PFSK-1 (cell line): ENCODE measurements at regions not wholly inside any gene's neighbourhood (a gene's known extent, or its start where the extent isn't known, plus 50 kb on each side); places are given as distances from the start of the nearest gene placed in this dataset.

ENCODE experiments used
- POLR2AphosphoS5 ChIP-seq: IDR thresholded peaks from 2 replicates; pipeline ENCODE4 v1.6.1; 2012; ENCODE audit warnings: low read depth, mild to moderate bottlenecking, control low read depth, low read length, moderate library complexity
- REST ChIP-seq, 2 experiments: IDR thresholded peaks; 2 replicates each; pipeline versions ENCODE4 v1.6.1 to v1.8.0; 2011 to 2012; ENCODE audit warnings: low read depth in 2 of 2, low read length in 2 of 2, control low read depth in 1 of 2, inconsistent platforms in 1 of 2, mild to moderate bottlenecking in 1 of 2, moderate library complexity in 1 of 2; ENCODE audit not compliant: insufficient read depth in 1 of 2
- TAF1 ChIP-seq: IDR thresholded peaks from 2 replicates; pipeline ENCODE4 v1.6.1; 2012; ENCODE audit warnings: low read length, control low read depth, borderline replicate concordance; ENCODE audit not compliant: insufficient read depth

GRCh38 chr14:53391156-53391555, 238.0 kb upstream of the DDHD1 start:
- TF ChIP-seq POLR2AphosphoS5 (no peak), REST (IDR thresholded peaks at IDR 0.05; ENCODE audit: insufficient read depth in 1 of 2, low read depth in 2 of 2, low read length in 2 of 2) (no peak), TAF1 (no peak)
